HEK293T (cell line): ENCODE measurements at regions not wholly inside any gene's neighbourhood (a gene's known extent, or its start where the extent isn't known, plus 50 kb on each side); places are given as distances from the start of the nearest gene placed in this dataset.

Source experiments
- CTCF ChIA-PET: fragments of 350-600 bp; formaldehyde crosslinking; extraction: SDS; loops from one replicate; lab custom pipeline; 2021; ENCODE audit warnings: antibody characterized with exemption, inconsistent platforms; lab: Yijun Ruan, JAX
- POLR2A ChIA-PET: fragments of 350-600 bp; formaldehyde crosslinking; extraction: SDS; loops from one replicate; lab custom pipeline; 2020; ENCODE audit warnings: antibody characterized with exemption, inconsistent platforms; lab: Yijun Ruan, JAX
- DNase-seq: peaks from one replicate; pipeline ENCODE4 v3.0.0; 2012; ENCODE audit warnings: mixed read lengths; ENCODE audit errors: extremely low spot score
- ARNT ChIP-seq: fragments of 450-650 bp; IDR thresholded peaks from 2 replicates; pipeline ENCODE4 v1.6.1; 2017; ENCODE audit warnings: mild to moderate bottlenecking
- BHLHE40 ChIP-seq: fragments of 450-650 bp; IDR thresholded peaks from 2 replicates; pipeline ENCODE4 v1.6.1; 2016; ENCODE audit warnings: mild to moderate bottlenecking, moderate library complexity, borderline replicate concordance
- CTBP1 ChIP-seq: fragments of 450-650 bp; IDR thresholded peaks from 2 replicates; pipeline ENCODE4 v1.6.1; 2016; ENCODE audit warnings: borderline replicate concordance
- ELF4 ChIP-seq: fragments of 450-650 bp; IDR thresholded peaks from 2 replicates; pipeline ENCODE4 v1.6.1; 2017; ENCODE audit warnings: antibody characterized with exemption
- FOXA1 ChIP-seq: fragments of 450-650 bp; IDR thresholded peaks from 2 replicates; pipeline ENCODE4 v1.6.1; 2016; ENCODE audit warnings: mild to moderate bottlenecking
- FOXK2 ChIP-seq: fragments of 450-650 bp; IDR thresholded peaks from 2 replicates; pipeline ENCODE4 v1.6.1; 2016; ENCODE audit warnings: mild to moderate bottlenecking
- FOXM1 ChIP-seq: fragments of 450-650 bp; IDR thresholded peaks from 2 replicates; pipeline ENCODE4 v1.6.1; 2017; ENCODE audit warnings: mild to moderate bottlenecking, borderline replicate concordance
- HDGF ChIP-seq: fragments of 450-650 bp; IDR thresholded peaks from 2 replicates; pipeline ENCODE4 v1.6.1; 2017; ENCODE audit warnings: antibody characterized with exemption, borderline replicate concordance
- L3MBTL2 ChIP-seq: fragments of 450-650 bp; conservative IDR thresholded peaks from 2 replicates; pipeline ENCODE4 v1.6.1; 2016; ENCODE audit warnings: mild to moderate bottlenecking
- LEF1 ChIP-seq: fragments of 450-650 bp; IDR thresholded peaks from 2 replicates; pipeline ENCODE4 v1.6.1; 2017; ENCODE audit warnings: mild to moderate bottlenecking, borderline replicate concordance
- NFRKB ChIP-seq: fragments of 450-650 bp; IDR thresholded peaks from 2 replicates; pipeline ENCODE4 v1.6.1; 2016; ENCODE audit warnings: mild to moderate bottlenecking, moderate library complexity
- SP1 ChIP-seq: fragments of 450-650 bp; IDR thresholded peaks from 2 replicates; pipeline ENCODE4 v1.6.1; 2017
- SUZ12 ChIP-seq: fragments of 450-650 bp; IDR thresholded peaks from 2 replicates; pipeline ENCODE4 v1.6.1; 2016; ENCODE audit warnings: mild to moderate bottlenecking
- TARDBP ChIP-seq: fragments of 450-650 bp; IDR thresholded peaks from 2 replicates; pipeline ENCODE4 v1.6.1; 2016
- ZNF384 ChIP-seq: fragments of 450-650 bp; IDR thresholded peaks from 2 replicates; pipeline ENCODE4 v1.6.1; 2016
- TF ChIP-seq, protein P1 (sequence below): fragments of 450-650 bp; IDR thresholded peaks from 2 replicates; pipeline ENCODE4 v1.6.1; 2016

- TF ChIP-seq FOXA1: no peak
- no peak for TF ChIP-seq HDGF
- no peak for TF ChIP-seq L3MBTL2
- no peak for TF ChIP-seq TARDBP
- no peak for TF ChIP-seq ZNF384
- TF ChIP-seq FOXM1: no peak
- no peak for TF ChIP-seq LEF1
- TF ChIP-seq SP1: no peak
- no peak for TF ChIP-seq ELF4
- no peak for DNase-seq
- ChIA-PET POLR2A (no interaction called here), CTCF (interaction anchor here (0.6 to 0.7 kb wide), 3 partner anchors 9 to 327 kb away, joined by 3 to 4 read pairs (median 3); no protein-coding TSS in a partner anchor)
Measured at GRCh38 chr1:201762381-201762780, 66.6 kb upstream of the IPO9 start.

DNA sequence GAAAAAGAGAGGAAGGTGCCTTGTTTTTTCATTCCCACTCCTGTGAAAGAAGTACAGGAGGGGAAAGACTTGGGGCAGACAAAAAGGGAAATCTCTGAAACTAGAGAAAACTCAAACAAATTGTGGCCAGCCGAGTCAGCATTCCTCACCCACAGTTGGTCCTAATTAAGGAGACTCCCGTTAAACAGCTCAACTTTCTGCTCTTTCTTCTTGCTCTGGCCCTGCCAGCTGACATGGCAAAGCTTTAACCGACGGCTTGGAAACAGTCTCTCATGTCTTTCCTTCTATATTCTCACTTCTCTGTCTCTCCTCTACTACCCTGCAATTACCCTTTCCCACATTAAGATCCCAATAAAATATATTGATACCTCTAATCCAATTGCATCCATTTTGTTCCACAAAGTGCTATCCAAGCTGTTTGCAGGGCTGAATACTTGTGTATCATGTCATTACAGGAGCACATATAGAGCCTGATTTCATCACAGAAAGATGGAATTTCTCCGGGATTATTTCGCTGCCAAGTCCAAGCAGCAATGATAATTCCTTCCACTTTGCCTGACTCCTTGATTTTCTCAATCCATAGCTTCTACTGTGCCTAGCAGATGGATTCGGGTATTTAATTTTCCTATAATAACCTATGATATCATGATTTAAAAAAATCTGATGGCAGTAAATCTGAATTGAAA lies 65.4 kb upstream of the IPO9 start:
- no peak for TF ChIP-seq BHLHE40
- CTCF ChIA-PET: interaction anchor here (0.5 to 2.0 kb wide), 4 partner anchors 8 to 320 kb away, joined by 3 to 8 read pairs (median 5); no protein-coding TSS in a partner anchor
- POLR2A ChIA-PET: no interaction called here
- no peak for DNase-seq

- CTCF ChIA-PET: interaction anchor here (0.5 to 2.0 kb wide), 4 partner anchors 9 to 320 kb away, joined by 3 to 8 read pairs (median 5); no protein-coding TSS in a partner anchor
- POLR2A ChIA-PET: no interaction called here
- no peak for DNase-seq
- TF ChIP-seq NFRKB: no peak
- no peak for TF ChIP-seq TARDBP
- no peak for TF ChIP-seq ZNF384
- TF ChIP-seq ELF4: no peak
- no peak for TF ChIP-seq LEF1
- TF ChIP-seq L3MBTL2: no peak
- no peak for TF ChIP-seq FOXK2
- TF ChIP-seq BHLHE40: no peak
- no peak for TF ChIP-seq FOXA1
- no peak for TF ChIP-seq ARNT
- no peak for TF ChIP-seq HDGF
- TF ChIP-seq, protein P1, sequence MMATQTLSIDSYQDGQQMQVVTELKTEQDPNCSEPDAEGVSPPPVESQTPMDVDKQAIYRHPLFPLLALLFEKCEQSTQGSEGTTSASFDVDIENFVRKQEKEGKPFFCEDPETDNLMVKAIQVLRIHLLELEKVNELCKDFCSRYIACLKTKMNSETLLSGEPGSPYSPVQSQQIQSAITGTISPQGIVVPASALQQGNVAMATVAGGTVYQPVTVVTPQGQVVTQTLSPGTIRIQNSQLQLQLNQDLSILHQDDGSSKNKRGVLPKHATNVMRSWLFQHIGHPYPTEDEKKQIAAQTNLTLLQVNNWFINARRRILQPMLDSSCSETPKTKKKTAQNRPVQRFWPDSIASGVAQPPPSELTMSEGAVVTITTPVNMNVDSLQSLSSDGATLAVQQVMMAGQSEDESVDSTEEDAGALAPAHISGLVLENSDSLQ: no peak
- no peak for TF ChIP-seq SUZ12
- TF ChIP-seq CTBP1: no peak
- no peak for TF ChIP-seq SP1
- TF ChIP-seq FOXM1: no peak
Measured at GRCh38 chr1:201764166-201764565, 64.8 kb upstream of the IPO9 start.

GRCh38 chr1:201764579-201764978 lies 64.4 kb upstream of the IPO9 start:
- no peak for TF ChIP-seq BHLHE40
- no peak for TF ChIP-seq FOXA1
- no peak for TF ChIP-seq SP1
- TF ChIP-seq ZNF384: no peak
- no peak for TF ChIP-seq SUZ12
- no peak for TF ChIP-seq NFRKB
- TF ChIP-seq HDGF: no peak
- no peak for TF ChIP-seq FOXK2
- TF ChIP-seq, protein P1: no peak
- no peak for TF ChIP-seq LEF1
- CTCF ChIA-PET: interaction anchor here (0.7 to 2.0 kb wide), 3 partner anchors 9 to 55 kb away, joined by 3 to 8 read pairs (median 3); no protein-coding TSS in a partner anchor
- POLR2A ChIA-PET: no interaction called here
- no peak for DNase-seq

GRCh38 chr1:201766131-201766866 lies 62.7 kb upstream of the IPO9 start:
- TF ChIP-seq BHLHE40: no peak
- no peak for TF ChIP-seq SP1
- TF ChIP-seq NFRKB: no peak
- TF ChIP-seq, protein P1: no peak
- TF ChIP-seq L3MBTL2: no peak
- no peak for TF ChIP-seq TARDBP
- TF ChIP-seq ZNF384: no peak
- no peak for TF ChIP-seq ELF4
- no peak for TF ChIP-seq CTBP1
- no peak for TF ChIP-seq FOXM1
- no peak for DNase-seq
- CTCF ChIA-PET: interaction anchor here (1.1 kb wide), 1 partner anchor 57 kb away, joined by 3 read pairs; no protein-coding TSS in a partner anchor
- POLR2A ChIA-PET: no interaction called here

- TF ChIP-seq LEF1: no peak
- no peak for TF ChIP-seq CTBP1
- TF ChIP-seq BHLHE40: no peak
- TF ChIP-seq ARNT: no peak
- no peak for TF ChIP-seq ZNF384
- TF ChIP-seq FOXA1: no peak
- no peak for TF ChIP-seq ELF4
- no peak for DNase-seq
- POLR2A ChIA-PET: no interaction called here
- CTCF ChIA-PET: interaction anchor here (1.1 kb wide), 1 partner anchor 58 kb away, joined by 3 read pairs; no protein-coding TSS in a partner anchor
Measured at GRCh38 chr1:201767339-201767738, 61.6 kb upstream of the IPO9 start.
